HEK293T (cell line): ENCODE measurements at regions not wholly inside any gene's neighbourhood (a gene's known extent, or its start where the extent isn't known, plus 50 kb on each side); places are given as distances from the start of the nearest gene placed in this dataset.
"Not testable (repeated sequence)": the region's sequence is repeated elsewhere in the genome, so short reads cannot be mapped to it uniquely, and the experiment has no call there.

ENCODE experiments used
- CTCF ChIA-PET: fragments of 350-600 bp; formaldehyde crosslinking; extraction: SDS; loops from one replicate; lab custom pipeline; 2021; ENCODE audit warnings: antibody characterized with exemption, inconsistent platforms; lab: Yijun Ruan, JAX
- POLR2A ChIA-PET: fragments of 350-600 bp; formaldehyde crosslinking; extraction: SDS; loops from one replicate; lab custom pipeline; 2020; ENCODE audit warnings: antibody characterized with exemption, inconsistent platforms; lab: Yijun Ruan, JAX
- DNase-seq: peaks from one replicate; pipeline ENCODE4 v3.0.0; 2012; ENCODE audit warnings: mixed read lengths; ENCODE audit errors: extremely low spot score
- ARNT ChIP-seq: fragments of 450-650 bp; IDR thresholded peaks from 2 replicates; pipeline ENCODE4 v1.6.1; 2017; ENCODE audit warnings: mild to moderate bottlenecking
- BHLHE40 ChIP-seq: fragments of 450-650 bp; IDR thresholded peaks from 2 replicates; pipeline ENCODE4 v1.6.1; 2016; ENCODE audit warnings: mild to moderate bottlenecking, moderate library complexity, borderline replicate concordance
- CTBP1 ChIP-seq: fragments of 450-650 bp; IDR thresholded peaks from 2 replicates; pipeline ENCODE4 v1.6.1; 2016; ENCODE audit warnings: borderline replicate concordance
- ELF4 ChIP-seq: fragments of 450-650 bp; IDR thresholded peaks from 2 replicates; pipeline ENCODE4 v1.6.1; 2017; ENCODE audit warnings: antibody characterized with exemption
- FOXA1 ChIP-seq: fragments of 450-650 bp; IDR thresholded peaks from 2 replicates; pipeline ENCODE4 v1.6.1; 2016; ENCODE audit warnings: mild to moderate bottlenecking
- FOXM1 ChIP-seq: fragments of 450-650 bp; IDR thresholded peaks from 2 replicates; pipeline ENCODE4 v1.6.1; 2017; ENCODE audit warnings: mild to moderate bottlenecking, borderline replicate concordance
- HDGF ChIP-seq: fragments of 450-650 bp; IDR thresholded peaks from 2 replicates; pipeline ENCODE4 v1.6.1; 2017; ENCODE audit warnings: antibody characterized with exemption, borderline replicate concordance
- L3MBTL2 ChIP-seq: fragments of 450-650 bp; conservative IDR thresholded peaks from 2 replicates; pipeline ENCODE4 v1.6.1; 2016; ENCODE audit warnings: mild to moderate bottlenecking
- LEF1 ChIP-seq: fragments of 450-650 bp; IDR thresholded peaks from 2 replicates; pipeline ENCODE4 v1.6.1; 2017; ENCODE audit warnings: mild to moderate bottlenecking, borderline replicate concordance
- NFRKB ChIP-seq: fragments of 450-650 bp; IDR thresholded peaks from 2 replicates; pipeline ENCODE4 v1.6.1; 2016; ENCODE audit warnings: mild to moderate bottlenecking, moderate library complexity
- SP1 ChIP-seq: fragments of 450-650 bp; IDR thresholded peaks from 2 replicates; pipeline ENCODE4 v1.6.1; 2017
- TARDBP ChIP-seq: fragments of 450-650 bp; IDR thresholded peaks from 2 replicates; pipeline ENCODE4 v1.6.1; 2016
- ZNF384 ChIP-seq: fragments of 450-650 bp; IDR thresholded peaks from 2 replicates; pipeline ENCODE4 v1.6.1; 2016

- ChIA-PET CTCF (no interaction called here), POLR2A (no interaction called here)
- TF ChIP-seq NFRKB (no peak), ZNF384 (no peak), FOXM1 (no peak), BHLHE40 (no peak), HDGF (no peak), FOXA1 (no peak), ARNT (no peak), TARDBP (no peak)
- DNase-seq = no peak
These were observed 154.5 kb downstream of the MSN start for GRCh38 chrX:65821721-65822496.

GRCh38 chrX:65819983-65820382 is 152.5 kb downstream of the MSN start:
- POLR2A ChIA-PET, CTCF ChIA-PET, DNase-seq: not testable (repeated sequence)

GRCh38 chrX:65813245-65813644 is 145.8 kb downstream of the MSN start:
- no peak for TF ChIP-seq ELF4
- no peak for TF ChIP-seq LEF1
- TF ChIP-seq TARDBP = no peak
- TF ChIP-seq L3MBTL2 = no peak
- TF ChIP-seq SP1 = no peak
- DNase-seq = no peak
- CTCF ChIA-PET = no interaction called here
- POLR2A ChIA-PET = no interaction called here

GRCh38 chrX:65811558-65812228 is 144.2 kb downstream of the MSN start:
- DNase-seq = no peak
- ChIA-PET POLR2A (no interaction called here), CTCF (no interaction called here)
- TF ChIP-seq FOXM1 (no peak), L3MBTL2 (no peak), CTBP1 (no peak)
